ENCODE measurements at regions not wholly inside any gene's neighbourhood (a gene's known extent, or its start where the extent isn't known, plus 50 kb on each side); places are given as distances from the start of the nearest gene placed in this dataset. TPM values are rescaled to one million over a fixed set of nuclear protein-coding genes. Genes with fewer than 3 reads are reported as not detected.
"Not testable (repeated sequence)": the region's sequence is repeated elsewhere in the genome, so short reads cannot be mapped to it uniquely, and the experiment has no call there.

DNA sequence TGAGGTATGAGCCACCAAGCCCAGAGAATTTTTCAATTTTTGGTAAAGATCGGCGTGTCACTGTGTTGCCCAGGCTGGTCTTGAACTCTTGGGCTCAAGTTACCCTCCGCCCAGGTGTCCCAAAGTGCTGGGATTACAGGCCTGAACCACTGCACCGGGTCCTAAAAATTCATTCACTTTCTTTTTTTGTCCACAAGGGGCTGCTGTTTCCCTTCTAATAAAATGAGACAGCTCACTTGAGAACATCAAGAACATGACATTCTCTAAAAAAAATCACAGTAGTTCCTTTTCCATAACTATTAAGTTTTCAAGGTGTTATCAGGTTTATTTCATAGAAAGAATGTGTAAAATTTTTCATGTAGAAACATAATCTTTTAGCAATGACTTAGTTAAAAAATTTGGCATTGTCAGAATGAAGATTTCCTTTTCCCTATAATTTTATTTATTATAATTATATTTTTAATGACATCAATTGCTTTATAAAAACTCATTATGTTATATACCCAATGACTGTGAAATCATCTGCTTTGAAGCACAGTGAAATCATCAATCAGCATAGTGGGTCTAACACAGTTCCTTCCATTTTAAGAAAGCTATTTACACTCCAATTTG is 1723.8 kb upstream of the DEFB115 start:
- not testable (repeated sequence) for DNase-seq

DNA sequence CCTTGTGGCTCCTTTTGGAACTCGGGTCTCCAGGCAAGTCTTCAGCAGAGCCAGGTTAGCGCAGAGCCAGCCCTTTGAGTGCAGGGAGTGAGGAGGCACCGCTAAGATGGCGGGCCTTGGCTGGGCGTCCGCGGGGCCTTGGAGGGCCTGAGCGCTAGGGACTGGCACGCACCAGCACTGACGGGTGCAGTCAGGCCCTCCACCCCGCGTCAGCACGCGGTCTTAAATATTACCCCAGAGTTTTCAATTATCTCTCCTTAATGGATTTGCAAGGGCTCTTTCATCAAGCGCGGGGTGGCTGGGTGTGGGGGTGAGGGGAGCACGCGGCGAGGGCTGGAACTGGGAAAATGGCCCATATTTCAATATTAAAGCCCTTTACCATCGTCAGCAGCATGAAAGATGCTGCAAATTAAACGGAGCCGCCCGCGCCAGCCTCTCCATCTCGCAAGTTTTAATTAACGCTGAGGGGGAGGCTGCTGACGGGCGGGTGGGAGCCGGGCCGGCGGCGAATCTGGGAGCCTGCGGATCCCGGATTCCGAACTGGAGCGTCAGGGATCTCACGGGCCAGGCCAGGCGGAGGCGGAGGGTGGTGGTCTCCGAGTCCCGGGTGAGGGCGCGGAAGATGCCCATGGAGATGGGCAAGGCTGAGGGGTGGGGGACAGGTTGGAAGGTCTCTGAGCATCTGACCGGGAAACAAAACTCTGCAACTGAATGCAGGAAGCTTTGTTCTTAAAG is 1690.4 kb upstream of the DEFB115 start:
- DNase-seq, result not testable (repeated sequence)

DNA sequence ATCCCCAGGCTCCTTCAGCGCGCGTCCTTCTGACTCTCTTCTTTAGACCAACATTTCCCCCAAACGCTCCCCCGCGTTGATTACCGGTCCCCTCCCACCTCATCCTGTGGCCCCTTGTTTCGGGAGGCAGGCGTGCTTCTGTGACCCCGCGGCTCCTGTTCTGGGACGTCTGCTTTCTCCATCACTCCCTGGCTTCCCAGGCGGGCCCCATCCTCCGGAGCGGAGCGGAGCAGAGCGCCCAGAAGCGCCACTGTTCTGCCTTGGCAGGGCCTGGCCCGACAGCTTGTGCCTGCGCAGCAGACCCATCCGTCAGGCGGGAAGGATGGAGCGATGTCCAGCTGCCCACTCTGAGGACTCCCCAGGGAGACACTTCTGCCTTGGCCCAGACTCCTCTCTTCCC is 1689.8 kb upstream of the DEFB115 start:
- DNase-seq, result not testable (repeated sequence)

DNA sequence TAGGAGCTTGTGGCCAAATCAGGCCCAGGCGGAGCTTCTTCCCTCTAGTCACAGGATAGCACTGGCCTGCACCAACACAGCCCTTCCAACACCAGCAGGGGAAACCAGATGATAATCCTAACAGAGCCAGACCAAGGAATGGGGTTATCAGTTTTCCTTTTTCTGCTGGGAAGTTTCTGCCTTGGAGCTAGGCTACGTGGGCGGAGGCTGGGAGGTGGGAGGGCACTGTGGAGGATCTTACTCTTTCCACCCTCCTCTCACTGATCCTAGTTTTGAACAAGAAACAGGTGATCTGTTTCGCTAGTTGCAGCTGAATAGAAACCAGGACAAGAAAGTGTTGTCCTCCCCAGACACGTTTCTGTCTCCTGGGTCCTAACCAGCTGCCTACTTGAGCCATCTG is 1687.3 kb upstream of the DEFB115 start:
- DNase-seq, result not testable (repeated sequence)

DNA sequence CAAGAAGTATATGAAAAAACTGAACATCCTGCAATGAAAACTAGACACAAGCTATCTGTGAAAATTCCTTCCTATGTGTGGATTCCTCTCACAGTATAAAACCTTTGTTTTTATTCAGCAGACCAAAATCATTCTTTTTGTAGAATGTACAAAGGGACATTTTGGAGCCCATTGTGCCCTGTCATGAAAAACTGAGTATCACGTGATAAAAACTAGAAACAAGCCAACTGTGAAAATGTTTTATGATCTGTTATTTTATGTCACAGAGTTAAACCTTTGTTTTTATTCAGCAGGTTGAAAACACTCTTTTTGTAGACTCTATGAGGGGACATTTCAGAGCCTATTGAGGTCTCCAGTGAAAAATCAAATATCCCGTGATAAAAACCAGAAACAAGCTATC is 1667.9 kb upstream of the DEFB115 start:
- DNase-seq, result not testable (repeated sequence)

DNA sequence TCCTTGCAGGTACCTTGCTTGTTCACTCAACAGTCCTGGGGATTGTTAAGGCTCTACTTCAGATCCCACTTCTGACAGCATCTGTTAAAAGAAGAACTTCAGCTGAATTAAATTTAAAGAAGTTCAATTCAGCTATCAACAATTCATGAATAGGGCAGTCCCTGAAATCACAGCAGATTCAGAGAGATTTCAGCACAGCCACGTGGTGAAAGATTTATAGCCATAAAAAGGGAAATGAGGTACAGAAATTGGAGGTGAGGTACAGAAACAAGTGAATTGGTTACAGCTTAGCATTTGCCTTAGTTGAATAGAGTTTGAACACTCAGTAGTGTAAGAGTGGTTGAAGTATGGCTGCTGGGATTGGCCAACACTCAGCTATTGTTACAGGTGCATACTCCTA is 1653.3 kb upstream of the DEFB115 start:
- not testable (repeated sequence) for DNase-seq

DNA sequence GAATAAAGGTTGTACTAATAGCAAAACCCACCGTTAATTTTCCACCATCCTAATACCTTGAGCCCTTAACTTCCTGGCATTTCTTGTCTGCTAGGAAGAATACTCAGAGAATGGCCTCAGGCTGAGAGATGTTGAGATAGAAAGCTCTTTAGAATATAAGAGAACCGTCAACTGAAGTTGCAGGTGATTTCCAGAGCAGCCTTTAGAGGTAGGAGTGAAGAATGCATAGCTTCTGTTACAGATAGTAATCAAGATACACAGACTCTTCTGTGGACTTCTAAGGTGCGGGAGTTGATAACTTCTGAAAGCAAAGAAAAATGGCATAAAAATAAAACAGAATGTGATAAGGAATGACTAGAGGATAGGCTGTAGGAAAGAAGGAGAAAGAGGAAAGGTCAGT is 1651.3 kb upstream of the DEFB115 start:
- DNase-seq, result not testable (repeated sequence)

DNA sequence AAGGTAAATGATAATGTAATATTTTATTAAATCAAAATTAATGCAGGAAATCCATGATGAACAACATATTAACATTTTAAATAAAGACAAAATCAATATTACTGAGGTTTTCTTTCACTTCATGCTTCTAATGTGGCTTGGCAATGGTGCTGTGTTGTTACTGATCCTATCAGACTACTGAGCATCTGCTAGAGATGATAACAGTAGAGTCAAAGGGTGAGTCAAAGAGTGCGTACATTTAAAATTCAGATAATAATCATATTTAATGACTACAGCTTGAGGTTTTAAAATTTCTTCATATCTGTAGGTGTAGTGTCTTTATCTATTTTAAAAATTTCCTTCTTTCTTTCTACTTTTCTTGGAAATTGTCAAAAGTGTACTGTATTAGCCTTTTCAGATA is 1628.1 kb upstream of the DEFB115 start:
- DNase-seq, result not testable (repeated sequence)

Small RNAs in the stretch of these regions (small RNA-seq; reads per million reads assigned to genes)
- not detected for gene RF00002
- not detected for gene RF00019

Measured in occipital lobe (tissue), 2 donors.